OCI-LY1 (cell line): ENCODE measurements at regions not wholly inside any gene's neighbourhood (a gene's known extent, or its start where the extent isn't known, plus 50 kb on each side); places are given as distances from the start of the nearest gene placed in this dataset.

Experiments
- EZH2 ChIP-seq: fragments of 200-600 bp; sonication (generic), shearing (Covaris generic); IDR thresholded peaks from 2 replicates; pipeline ENCODE4 v1.8.0; 2017; ENCODE audit warnings: borderline replicate concordance, mixed run types, mild to moderate bottlenecking, antibody characterized with exemption, low read length, moderate library complexity, mixed read lengths
- TF ChIP-seq, protein P1 (sequence below): fragments of 200-600 bp; sonication (generic), shearing (Covaris generic); IDR thresholded peaks from 2 replicates; pipeline ENCODE4 v1.5.1; 2017; ENCODE audit warnings: mild to moderate bottlenecking, antibody characterized with exemption, low read length, moderate library complexity, mixed read lengths

- TF ChIP-seq, protein P1, sequence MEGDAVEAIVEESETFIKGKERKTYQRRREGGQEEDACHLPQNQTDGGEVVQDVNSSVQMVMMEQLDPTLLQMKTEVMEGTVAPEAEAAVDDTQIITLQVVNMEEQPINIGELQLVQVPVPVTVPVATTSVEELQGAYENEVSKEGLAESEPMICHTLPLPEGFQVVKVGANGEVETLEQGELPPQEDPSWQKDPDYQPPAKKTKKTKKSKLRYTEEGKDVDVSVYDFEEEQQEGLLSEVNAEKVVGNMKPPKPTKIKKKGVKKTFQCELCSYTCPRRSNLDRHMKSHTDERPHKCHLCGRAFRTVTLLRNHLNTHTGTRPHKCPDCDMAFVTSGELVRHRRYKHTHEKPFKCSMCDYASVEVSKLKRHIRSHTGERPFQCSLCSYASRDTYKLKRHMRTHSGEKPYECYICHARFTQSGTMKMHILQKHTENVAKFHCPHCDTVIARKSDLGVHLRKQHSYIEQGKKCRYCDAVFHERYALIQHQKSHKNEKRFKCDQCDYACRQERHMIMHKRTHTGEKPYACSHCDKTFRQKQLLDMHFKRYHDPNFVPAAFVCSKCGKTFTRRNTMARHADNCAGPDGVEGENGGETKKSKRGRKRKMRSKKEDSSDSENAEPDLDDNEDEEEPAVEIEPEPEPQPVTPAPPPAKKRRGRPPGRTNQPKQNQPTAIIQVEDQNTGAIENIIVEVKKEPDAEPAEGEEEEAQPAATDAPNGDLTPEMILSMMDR, result no peak
- no peak for TF ChIP-seq EZH2
Measured at GRCh38 chr2:145546091-145546490, 1026.2 kb upstream of the ZEB2 start.
